ENCODE measurements at regions not wholly inside any gene's neighbourhood (a gene's known extent, or its start where the extent isn't known, plus 50 kb on each side); places are given as distances from the start of the nearest gene placed in this dataset.

DNA sequence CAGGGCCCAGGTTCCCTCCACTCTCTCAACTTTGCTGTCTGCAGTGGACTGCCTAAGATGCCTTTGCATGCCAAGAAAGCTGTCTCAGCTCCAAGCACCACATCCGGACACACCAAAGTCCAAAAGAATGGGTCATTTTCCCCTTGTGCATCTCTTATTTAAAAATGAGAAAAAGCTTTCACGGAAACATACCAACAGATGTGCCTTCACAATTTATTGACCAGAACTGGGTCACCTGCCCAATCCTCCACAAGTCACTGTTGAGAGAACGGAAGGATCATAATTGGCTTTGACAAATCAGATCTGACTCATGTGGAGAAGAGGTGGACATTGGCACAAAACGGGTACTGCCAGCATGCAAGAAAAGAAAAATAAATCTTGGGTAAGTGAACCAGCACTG is 258.3 kb downstream of the SNX13 start:
- TF ChIP-seq, protein P1, sequence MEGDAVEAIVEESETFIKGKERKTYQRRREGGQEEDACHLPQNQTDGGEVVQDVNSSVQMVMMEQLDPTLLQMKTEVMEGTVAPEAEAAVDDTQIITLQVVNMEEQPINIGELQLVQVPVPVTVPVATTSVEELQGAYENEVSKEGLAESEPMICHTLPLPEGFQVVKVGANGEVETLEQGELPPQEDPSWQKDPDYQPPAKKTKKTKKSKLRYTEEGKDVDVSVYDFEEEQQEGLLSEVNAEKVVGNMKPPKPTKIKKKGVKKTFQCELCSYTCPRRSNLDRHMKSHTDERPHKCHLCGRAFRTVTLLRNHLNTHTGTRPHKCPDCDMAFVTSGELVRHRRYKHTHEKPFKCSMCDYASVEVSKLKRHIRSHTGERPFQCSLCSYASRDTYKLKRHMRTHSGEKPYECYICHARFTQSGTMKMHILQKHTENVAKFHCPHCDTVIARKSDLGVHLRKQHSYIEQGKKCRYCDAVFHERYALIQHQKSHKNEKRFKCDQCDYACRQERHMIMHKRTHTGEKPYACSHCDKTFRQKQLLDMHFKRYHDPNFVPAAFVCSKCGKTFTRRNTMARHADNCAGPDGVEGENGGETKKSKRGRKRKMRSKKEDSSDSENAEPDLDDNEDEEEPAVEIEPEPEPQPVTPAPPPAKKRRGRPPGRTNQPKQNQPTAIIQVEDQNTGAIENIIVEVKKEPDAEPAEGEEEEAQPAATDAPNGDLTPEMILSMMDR (IDR thresholded peaks at IDR 0.05): no peak
- no peak for TF ChIP-seq POLR2A (IDR thresholded peaks at IDR 0.05)

Data from tibial nerve (tissue), 3 donors.